Esophagus (tissue), 2 donors: ENCODE measurements at regions not wholly inside any gene's neighbourhood (a gene's known extent, or its start where the extent isn't known, plus 50 kb on each side); places are given as distances from the start of the nearest gene placed in this dataset.

Experiments used
- H3K27ac ChIP-seq, 2 donors: one replicate each; pipeline ENCODE4 v1.5.1; 2013; ENCODE audit warnings: low read depth in 2 of 2, mild to moderate bottlenecking in 2 of 2, inconsistent platforms in 1 of 2, low read length in 1 of 2, moderate library complexity in 1 of 2
- H3K27me3 ChIP-seq, 2 donors: one replicate each; pipeline ENCODE4 v1.6.1; 2013; ENCODE audit warnings: low read length in 2 of 2, control low read depth in 1 of 2, mild to moderate bottlenecking in 1 of 2; ENCODE audit not compliant: insufficient read depth in 2 of 2, control insufficient read depth in 1 of 2
- H3K36me3 ChIP-seq, 2 donors: one replicate each; pipeline ENCODE4 v1.6.1; 2013; ENCODE audit warnings: low read length in 1 of 2; ENCODE audit not compliant: control insufficient read depth in 2 of 2, insufficient read depth in 2 of 2
- H3K4me1 ChIP-seq, 2 donors: one replicate each; pipeline ENCODE4 v1.6.1; 2013; ENCODE audit warnings: low read length in 1 of 2; ENCODE audit not compliant: control insufficient read depth in 2 of 2, insufficient read depth in 2 of 2
- H3K4me3 ChIP-seq, 2 donors: one replicate each; pipeline ENCODE4 v1.5.1; 2013; ENCODE audit warnings: low read length in 2 of 2, mild to moderate bottlenecking in 2 of 2, low read depth in 1 of 2, moderate library complexity in 1 of 2
- H3K9me3 ChIP-seq, 2 donors: one replicate each; pipeline ENCODE4 v1.6.1; 2013; ENCODE audit warnings: mild to moderate bottlenecking in 2 of 2, low read depth in 1 of 2, low read length in 1 of 2, moderate library complexity in 1 of 2; ENCODE audit not compliant: control insufficient read depth in 2 of 2, insufficient read depth in 1 of 2
- WGBS, 2 donors: extraction: QIAGEN DNeasy Blood & Tissue Kit; methylation state at CpG; one replicate each; pipeline ENCODE4 v1.1.7; 2013; 5-methylcytosine and 5-hydroxymethylcytosine counted together
- donor health status: healthy with polysubstance abuse.
- donor health status: Bipolar disorder and iron deficiency.

DNA sequence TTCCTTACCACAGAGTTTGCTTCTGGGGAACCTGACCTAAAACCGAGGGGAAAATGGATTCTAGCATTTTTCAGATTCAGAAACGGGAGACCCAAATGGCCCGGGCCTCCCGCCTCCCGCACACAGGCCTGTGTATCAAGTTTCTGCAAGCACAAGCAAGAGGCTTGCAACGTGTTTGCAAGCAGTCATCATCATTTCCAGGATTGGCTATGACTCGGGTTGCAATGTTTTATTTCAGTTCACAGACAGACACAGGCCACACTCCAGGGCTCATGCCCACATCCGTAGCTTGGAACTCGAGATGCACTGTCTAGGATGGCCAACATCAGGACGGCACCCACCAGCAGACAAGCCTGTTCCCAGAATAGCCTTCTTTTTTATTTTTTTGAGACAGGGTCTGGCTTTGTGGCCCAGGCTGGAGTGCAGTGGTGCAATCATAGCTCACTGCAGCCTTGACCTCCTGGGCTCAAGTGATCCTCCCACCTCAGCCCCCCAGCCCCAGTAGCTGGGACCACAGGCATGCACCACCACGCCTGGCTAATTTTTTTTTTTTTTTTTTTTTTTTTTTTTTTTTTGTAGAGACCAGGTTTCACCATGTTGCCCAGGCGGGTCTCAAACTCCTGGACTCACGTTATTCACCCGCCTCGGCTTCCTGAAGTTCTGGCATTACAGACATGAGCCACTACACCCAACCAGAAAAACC lies 68.1 kb upstream of the FOXK1 start:
- no peaks in the 10 kb centered on the region for H3K9me3 ChIP-seq
- 44 to 53% methylated on average over 14 to 15 of the region's 15 CpGs for WGBS, 2 donors
- no peaks in the 10 kb centered on the region for H3K36me3 ChIP-seq
- no peaks in the 10 kb centered on the region for H3K27me3 ChIP-seq
- H3K27ac ChIP-seq: peak overlapping the region; percentile 12 to 47
- peaks cover 0 to 4% of the 10 kb centered on the region in 2 donors for H3K4me1 ChIP-seq
- no peak overlapping the region for H3K4me3 ChIP-seq

DNA sequence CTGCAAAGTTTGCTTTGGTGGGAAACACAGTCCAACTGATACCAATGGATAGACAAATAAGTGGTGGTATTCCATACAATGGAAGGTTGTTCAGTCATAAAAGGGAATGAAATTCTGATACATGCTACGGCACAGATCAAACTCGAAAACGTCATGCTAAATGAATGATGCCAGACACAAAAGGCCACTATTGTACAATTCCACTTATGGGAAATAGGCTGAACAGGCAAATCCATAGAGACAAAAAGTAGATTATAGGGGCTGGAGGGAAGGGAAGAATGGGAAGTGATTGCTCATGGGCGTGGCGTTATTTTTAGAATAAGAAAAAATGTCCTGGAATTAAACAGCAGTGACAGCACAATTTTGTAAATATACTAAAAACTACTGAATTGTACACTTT lies 66.0 kb upstream of the FOXK1 start:
- H3K4me1 ChIP-seq: peaks cover 0 to 6% of the 10 kb centered on the region in 2 donors
- H3K36me3 ChIP-seq: no peaks in the 10 kb centered on the region
- H3K4me3 ChIP-seq: no peak overlapping the region
- no peaks in the 10 kb centered on the region for H3K27me3 ChIP-seq
- H3K27ac ChIP-seq: no peak overlapping the region
- no peaks in the 10 kb centered on the region for H3K9me3 ChIP-seq
- WGBS, 2 donors: 75 to 84% methylated on average over 5 of the region's 5 CpGs

DNA sequence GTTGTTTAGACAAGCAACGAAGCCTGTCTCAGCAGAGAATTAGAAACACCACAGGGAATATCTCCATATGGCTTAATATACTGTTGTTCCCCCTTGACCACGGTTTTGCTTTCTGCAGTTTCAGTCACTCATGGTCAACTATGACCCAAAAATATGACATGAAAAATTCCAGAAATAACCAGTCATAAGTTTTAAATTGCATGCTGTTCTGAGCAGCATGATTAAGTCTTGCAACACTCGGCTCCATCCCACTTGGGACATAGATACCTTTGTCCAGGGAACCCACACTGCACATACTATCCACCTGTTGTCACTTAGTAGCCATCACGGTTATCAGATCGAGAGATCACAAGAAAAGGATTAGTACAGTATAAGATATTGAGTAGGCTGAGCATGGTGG lies 60.7 kb upstream of the FOXK1 start:
- Histone ChIP-seq H3K4me1 (peaks cover 0 to 2% of the 10 kb centered on the region in 2 donors), H3K9me3 (no peaks in the 10 kb centered on the region), H3K27ac (no peak overlapping the region), H3K4me3 (no peak overlapping the region), H3K36me3 (no peaks in the 10 kb centered on the region), H3K27me3 (no peaks in the 10 kb centered on the region)
- 83 to 84% methylated on average over 5 of the region's 5 CpGs for WGBS, 2 donors

DNA sequence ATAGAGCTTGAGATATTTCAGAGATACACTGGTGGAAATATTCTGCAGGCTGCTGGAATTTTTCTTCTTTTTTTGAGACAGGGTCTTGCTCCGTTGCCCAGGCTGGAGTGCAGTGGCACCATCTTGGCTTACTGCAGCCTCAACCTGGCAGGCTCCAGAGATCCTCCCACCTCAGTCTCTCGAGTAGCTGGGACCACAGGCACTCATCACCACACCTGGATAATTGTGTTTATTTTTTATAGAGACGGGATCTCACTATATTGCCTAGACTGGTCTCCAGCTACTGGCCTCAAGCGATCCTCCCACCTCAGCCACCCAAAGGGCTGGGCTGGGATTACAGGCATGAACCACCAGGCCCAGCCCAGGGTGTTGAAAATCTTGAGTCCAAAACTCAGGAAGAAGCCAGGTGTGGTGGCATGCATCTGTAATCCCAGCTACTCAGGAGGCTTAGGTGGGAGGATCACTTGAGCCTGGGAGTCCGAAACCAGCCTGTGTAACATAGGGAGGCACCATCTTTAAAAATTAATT lies 55.7 kb upstream of the FOXK1 start:
- H3K27ac ChIP-seq: no peak overlapping the region
- no peaks in the 10 kb centered on the region for H3K27me3 ChIP-seq
- H3K4me1 ChIP-seq: peaks cover 0 to 4% of the 10 kb centered on the region in 2 donors
- H3K36me3 ChIP-seq: peaks cover 0 to 2% of the 10 kb centered on the region in 2 donors
- H3K4me3 ChIP-seq: no peak overlapping the region
- WGBS, 2 donors: 79 to 85% methylated on average over 5 of the region's 5 CpGs
- no peaks in the 10 kb centered on the region for H3K9me3 ChIP-seq

DNA sequence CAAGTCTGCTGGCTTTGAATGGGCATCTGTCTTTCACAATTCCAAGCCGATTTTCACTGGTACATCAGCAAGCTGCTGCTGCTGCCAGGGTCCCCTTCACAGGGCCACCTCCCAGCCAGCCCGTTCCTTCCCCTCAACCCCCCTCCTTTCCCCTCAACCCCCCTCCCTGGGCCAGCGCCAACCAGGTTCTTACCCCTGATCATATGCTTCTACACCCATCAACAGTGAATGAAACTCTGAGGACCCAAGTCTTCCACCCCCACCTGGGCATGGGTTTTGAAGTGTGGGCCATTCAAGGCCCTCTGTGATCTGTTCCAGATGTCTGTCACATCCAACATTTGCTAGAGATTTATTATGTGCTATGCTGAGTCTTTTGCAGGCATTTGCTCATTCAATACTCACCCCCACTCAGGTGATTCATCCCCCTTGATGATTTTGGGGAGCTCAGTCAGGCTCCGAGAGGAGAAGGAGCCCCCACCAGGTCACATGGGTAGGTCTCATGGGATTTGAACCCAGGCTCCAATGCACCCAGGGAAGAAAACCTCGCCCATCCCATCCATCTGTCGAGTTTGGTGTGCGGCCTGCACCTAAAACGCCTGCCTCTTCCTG lies 52.7 kb upstream of the FOXK1 start:
- Histone ChIP-seq H3K9me3 (no peaks in the 10 kb centered on the region), H3K4me3 (no peak overlapping the region), H3K27me3 (no peaks in the 10 kb centered on the region), H3K36me3 (peaks cover 0 to 2% of the 10 kb centered on the region in 2 donors), H3K27ac (no peak overlapping the region), H3K4me1 (peaks cover 0 to 5% of the 10 kb centered on the region in 2 donors)
- 85 to 88% methylated on average over 8 of the region's 8 CpGs for WGBS, 2 donors

DNA sequence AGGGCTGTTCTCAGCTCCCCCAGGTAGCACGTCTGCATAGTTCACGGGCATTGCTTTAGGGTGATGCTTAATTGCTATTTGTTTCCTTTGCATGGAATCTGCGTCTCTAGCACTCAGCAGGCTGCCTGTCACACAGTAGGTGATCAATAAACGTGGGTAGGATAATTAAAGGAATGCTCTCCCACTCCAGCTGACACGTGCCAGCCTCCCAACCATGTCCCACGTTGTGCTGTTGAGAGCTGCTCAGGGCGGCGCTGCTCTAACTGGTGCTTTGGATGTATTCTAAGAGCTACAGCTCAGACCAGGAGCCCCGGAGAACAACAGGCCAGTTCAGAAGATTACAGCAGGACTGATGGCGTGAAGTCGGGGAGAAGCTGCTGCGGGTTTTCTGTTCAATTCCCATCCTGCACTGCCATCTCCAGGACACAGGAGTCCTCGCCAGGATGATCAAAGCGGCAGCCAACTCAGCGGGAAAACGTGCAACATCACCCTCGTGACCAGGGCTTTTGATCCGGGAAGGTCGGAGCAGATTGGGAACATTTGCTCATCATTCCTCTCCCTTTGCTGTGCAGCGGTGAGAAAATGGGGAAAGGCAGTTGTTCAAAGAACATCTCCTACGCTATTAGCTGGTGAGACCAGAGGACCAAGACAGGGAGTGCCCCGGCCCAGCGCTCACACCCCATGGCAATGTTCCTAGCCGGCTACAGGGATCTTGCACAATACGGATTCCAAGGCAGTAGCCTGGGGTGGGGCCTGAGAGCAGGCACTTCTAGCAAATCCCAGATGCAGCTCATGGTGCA lies 50.5 kb upstream of the FOXK1 start:
- Histone ChIP-seq H3K27me3 (no peaks in the 10 kb centered on the region), H3K36me3 (peaks cover 0 to 2% of the 10 kb centered on the region in 2 donors), H3K4me3 (no peak overlapping the region), H3K27ac (peak overlapping the region; percentile 53 to 79), H3K4me1 (peaks cover 0 to 5% of the 10 kb centered on the region in 2 donors), H3K9me3 (no peaks in the 10 kb centered on the region)
- WGBS, 2 donors: 21 to 22% methylated on average over 25 of the region's 25 CpGs
